ENCODE measurements at regions not wholly inside any gene's neighbourhood (a gene's known extent, or its start where the extent isn't known, plus 50 kb on each side); places are given as distances from the start of the nearest gene placed in this dataset.
"Not testable (repeated sequence)": the region's sequence is repeated elsewhere in the genome, so short reads cannot be mapped to it uniquely, and the experiment has no call there.

DNA sequence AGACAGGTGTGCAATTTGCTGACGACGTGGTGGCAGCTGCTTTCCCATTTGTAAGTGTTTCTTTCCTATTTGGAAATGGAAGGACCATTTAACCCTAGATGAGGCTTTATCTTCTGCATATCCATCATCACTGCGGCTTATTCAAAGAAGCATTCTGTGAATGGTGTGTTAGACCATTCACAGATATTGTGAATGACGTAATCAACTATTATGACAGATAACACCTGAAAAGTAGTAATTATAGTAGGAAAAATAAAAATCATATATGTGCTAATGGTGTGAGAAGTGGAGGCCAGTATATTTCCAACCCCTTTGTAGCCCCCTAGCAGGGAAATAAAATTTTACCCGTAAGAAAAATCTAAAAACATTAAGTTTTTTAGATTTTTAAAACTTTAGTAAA, 424.5 kb upstream of the CRIM1 start:
- no peak for DNase-seq

DNA sequence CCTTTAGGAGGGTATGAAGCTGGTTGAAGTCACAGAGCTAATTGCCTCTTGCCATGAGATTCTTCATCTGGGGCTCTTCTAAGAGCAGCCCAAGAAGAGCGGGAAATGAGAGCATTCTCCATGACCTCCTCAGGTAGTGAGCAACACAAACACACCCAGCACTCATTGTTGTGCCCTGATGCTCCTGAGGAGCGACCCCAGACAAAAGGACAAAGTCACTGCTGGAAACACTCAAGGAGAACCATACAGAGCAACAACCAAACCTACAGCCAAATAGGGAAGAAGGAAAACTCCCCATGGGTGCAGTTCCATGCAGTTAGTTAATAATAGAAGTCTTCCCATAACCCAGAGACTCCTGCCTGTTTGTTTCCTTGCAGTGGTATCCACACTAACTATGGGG, 426.0 kb upstream of the CRIM1 start:
- DNase-seq: no peak

DNA sequence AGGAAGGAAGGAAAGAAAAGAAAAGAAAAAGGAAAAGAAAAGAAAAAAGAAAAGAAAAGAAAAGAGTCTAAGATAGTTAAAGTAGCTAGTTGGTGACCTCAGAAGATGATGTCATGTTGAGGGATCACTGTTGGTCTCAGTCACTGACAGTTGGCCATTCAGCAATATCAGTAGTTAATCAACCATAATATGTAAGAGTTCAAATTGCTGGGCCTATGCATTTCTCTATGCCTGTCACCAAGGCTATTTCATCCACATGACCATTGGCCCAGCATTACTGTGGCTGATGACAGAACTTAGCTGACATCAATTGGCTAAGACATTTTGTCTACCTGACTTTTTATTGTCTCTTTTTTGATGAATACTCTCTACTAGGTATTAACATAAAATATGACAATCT, 435.5 kb upstream of the CRIM1 start:
- no peak for DNase-seq

- DNase-seq: no peak
These were observed 440.3 kb upstream of the CRIM1 start for GRCh38 chr2:35915261-35915660.

DNA sequence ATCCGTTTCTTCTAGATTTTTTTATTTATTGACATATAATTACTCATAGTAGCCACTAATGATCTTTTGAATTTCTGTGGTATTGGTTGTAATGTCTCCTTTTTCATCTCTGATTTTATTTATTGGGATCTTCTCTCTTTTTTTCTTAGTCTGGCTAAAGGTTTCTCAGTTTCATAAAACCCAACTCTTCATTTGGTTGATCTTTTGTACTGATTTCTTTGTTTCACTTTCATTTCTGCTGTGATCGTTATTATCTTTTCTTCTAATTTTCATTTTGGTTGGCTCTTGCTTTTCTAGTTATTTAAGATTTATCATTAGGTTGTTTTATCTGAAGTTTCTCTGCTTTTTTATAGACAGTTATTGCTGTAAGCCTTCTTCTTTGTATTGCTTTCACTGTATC, 463.6 kb upstream of the CRIM1 start:
- no peak for DNase-seq

- DNase-seq: no peak
These were observed 464.1 kb upstream of the CRIM1 start for GRCh38 chr2:35891528-35891927.

- no peak for DNase-seq
These were observed 468.4 kb upstream of the CRIM1 start for GRCh38 chr2:35887146-35887545.

- DNase-seq: no peak
These were observed 481.7 kb upstream of the CRIM1 start for GRCh38 chr2:35873921-35874320.

- DNase-seq: no peak
These were observed 483.9 kb upstream of the CRIM1 start for GRCh38 chr2:35871672-35872071.

- DNase-seq: no peak
These were observed 484.9 kb upstream of the CRIM1 start for GRCh38 chr2:35870713-35871112.

DNA sequence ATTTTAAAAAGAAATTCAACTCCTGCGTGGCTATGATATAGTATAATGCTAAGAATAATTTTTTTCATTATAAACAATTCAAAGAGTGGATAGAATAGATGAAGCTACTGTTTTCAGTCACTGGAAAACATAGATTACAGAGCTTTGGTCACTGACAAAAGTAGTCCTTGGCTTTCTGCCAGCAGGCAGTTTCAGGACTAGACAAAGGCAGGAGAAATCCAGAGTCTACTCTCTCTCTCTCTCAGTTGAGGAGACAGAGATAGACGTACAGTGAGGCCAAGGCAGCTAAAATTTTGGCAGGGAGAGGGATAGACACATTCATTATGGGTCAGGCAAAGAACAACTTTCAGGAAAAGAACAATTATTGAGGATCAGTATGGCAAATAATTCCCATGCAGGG, 491.4 kb upstream of the CRIM1 start:
- no peak for DNase-seq

DNA sequence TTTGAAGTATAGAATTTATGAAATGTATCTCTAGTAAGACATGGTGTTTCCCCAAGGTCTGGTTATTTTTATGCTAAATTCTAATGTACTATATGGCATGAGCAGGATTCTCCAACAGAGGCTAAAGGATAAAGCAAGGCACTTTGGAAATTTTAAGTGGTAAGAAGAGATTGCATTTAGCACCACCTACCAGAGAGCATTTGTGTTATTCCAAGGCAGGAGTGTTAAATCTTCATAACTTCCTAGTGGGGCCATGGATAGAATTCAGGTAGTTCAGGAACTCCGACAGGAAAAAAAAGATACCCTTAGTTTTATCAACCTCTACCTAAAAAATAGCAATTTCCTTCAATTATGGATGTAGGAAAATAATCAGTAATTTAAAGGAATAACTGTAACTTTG, 497.4 kb upstream of the CRIM1 start:
- no peak for DNase-seq

DNA sequence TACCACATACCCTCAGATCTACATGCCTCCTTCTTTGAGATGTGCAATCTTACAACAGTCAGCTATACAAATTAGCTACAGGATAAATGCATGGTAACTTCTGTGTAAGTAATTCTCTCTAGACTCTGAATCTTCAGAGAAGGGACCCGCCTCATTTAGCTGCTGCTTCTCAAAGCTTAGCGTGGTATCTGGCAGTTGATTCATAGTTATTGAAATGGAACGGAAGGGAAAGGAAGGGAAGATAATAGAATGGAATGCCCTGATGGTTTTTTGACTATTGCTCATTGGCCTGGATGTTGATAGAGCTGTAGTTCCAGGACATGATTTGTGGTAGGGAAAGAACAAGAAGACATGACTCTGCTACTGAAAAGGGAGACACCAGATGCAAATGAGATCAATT, 498.1 kb upstream of the CRIM1 start:
- no peak for DNase-seq

GRCh38 chr2:35831385-35831784, 524.2 kb upstream of the CRIM1 start:
- DNase-seq: no peak

- DNase-seq: no peak
These were observed 524.7 kb upstream of the CRIM1 start for GRCh38 chr2:35830833-35831232.

DNA sequence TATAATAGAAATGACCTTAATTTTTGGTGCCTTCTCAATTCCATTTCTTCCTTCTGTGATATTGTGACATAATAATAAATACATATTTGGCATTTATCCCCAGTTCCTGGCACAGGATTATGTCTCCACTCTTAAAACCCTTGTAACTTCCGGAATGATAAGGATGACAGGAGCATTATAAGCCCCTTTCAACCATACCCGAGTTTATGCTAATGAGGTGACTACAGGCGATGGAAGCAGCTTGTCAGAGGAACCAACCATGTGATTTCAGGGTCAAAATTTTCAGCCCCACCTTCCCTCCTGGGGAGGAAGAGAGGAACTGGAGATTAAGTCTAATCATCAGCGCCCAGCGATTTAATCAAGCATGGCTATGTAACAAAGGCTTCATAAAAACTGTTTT, 528.5 kb upstream of the CRIM1 start:
- DNase-seq: no peak

DNA sequence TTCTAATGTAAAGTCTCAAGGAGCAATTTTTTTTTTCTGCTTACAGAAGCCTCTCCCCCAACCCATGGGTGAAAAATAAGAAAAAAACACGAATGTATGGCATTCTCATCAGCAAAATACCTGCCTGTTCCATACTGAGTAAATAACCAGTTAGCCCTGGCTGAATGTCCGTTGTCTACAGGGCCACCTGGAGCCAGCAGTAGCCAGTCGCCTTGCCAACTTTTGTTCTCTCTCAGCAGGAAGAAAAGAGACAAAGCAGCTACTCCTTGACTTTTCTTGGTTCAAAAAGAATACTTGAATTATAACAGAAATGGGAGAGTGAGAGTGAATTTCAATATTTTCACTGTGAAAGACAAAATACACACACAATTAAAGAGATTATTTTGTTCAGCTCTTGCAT, 532.9 kb upstream of the CRIM1 start:
- no peak for DNase-seq

DNA sequence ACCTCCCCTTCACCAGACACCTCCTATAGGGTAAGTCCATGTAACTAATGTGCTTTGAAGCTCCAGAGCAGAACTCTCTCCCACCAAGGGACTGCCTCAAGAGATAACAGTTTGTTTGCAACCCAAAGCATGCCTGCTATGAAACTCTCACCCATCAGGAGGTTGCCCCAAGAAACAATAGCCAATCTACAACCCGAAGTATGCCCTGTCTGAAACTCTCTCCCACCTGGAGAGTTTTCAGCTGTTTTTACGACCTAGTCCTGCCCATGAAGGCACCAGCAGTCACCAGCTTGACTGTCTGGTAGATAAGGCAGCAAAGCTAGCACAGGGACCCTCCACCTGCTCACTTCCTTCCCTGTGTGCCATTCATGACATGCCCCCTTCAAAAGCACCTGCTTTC, 533.9 kb upstream of the CRIM1 start:
- no peak for DNase-seq

GRCh38 chr2:35820391-35820790, 535.2 kb upstream of the CRIM1 start:
- no peak for DNase-seq

- DNase-seq: no peak
These were observed 536.5 kb upstream of the CRIM1 start for GRCh38 chr2:35819033-35819432.

- not testable (repeated sequence) for DNase-seq
These were observed 537.2 kb upstream of the CRIM1 start for GRCh38 chr2:35818359-35818758.

DNA sequence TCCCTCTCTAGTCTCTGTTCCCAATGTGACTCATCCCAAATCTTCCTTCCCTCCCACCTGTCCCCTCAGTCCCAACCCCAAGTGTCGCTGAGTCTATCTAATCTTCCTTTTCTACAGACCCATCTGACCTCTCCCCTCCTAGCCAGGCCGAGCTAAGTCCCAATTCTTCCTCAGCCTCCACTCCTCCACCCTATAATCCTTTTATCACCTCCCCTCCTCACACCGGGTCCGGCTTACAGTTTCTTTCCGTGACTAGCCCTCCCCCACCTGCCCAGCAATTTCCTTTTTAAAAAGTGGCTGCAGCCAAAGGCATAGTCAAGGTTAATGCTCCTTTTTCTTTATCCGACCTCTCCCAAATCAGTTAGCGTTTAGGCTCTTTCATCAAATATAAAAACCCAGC, 541.0 kb upstream of the CRIM1 start:
- DNase-seq: not testable (repeated sequence)

- DNase-seq: no peak
These were observed 552.5 kb upstream of the CRIM1 start for GRCh38 chr2:35803126-35803525.

GRCh38 chr2:35794796-35795450, 560.7 kb upstream of the CRIM1 start:
- no peak for DNase-seq

DNA sequence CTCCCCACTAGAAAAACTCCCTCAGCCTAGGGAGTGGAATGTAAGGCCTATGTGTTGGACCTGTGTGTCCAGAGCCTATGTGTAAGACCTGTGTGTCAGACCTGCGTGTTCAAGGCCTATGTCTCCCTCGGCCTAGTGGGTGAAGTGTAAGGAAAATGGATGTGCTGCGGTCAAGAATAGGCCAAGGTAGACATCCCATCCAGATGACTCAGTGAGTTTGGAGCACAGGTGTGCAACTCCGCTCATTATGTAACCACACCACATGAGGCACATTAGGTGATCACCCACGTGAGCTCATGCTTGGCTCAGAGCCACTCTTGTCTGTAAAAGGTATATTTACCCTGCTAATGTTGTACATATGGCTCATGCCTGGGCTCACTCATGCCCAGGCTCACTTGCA, 565.3 kb upstream of the CRIM1 start:
- DNase-seq: no peak

DNA sequence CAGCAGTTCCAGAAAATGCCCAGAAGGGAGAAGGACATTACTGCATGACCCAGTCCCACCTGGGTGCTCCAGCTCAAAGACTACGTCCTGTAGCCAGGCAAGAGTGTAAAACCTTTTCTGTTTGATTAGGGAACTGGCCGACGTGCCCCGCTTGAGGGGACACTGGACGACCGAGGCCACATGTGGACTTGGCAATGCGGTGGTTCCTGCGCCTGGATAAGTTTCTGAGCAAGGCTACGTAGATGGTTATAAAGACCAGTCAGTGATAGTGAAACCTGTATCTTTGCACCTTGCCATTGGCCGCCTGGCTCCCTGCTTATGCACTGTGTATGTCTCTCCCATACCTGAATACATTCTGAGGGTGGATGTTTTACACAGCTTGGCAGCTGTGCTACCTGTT, 567.0 kb upstream of the CRIM1 start:
- DNase-seq: no peak

All from inflammatory macrophage treated with lipopolysaccharide for 1 hour (primary cell).